Prostate gland (tissue), 2 donors: ENCODE measurements at regions not wholly inside any gene's neighbourhood (a gene's known extent, or its start where the extent isn't known, plus 50 kb on each side); places are given as distances from the start of the nearest gene placed in this dataset.

Experiments
- CTCF ChIP-seq, 4 experiments: fragments of 200-600 bp in 2 of 4; fragments of 450-650 bp in 2 of 4; sonication (generic) in 2 of 4; IDR thresholded peaks; 1 replicate in 3 of 4; 2 replicates in 1 of 4; pipeline ENCODE4 v1.5.1; 2016 to 2019; ENCODE audit warnings: antibody characterized with exemption in 4 of 4, mild to moderate bottlenecking in 2 of 4, moderate library complexity in 2 of 4
- POLR2A ChIP-seq: fragments of 450-650 bp; IDR thresholded peaks from one replicate; pipeline ENCODE4 v1.6.1; 2016; ENCODE audit warnings: antibody characterized with exemption, mild to moderate bottlenecking

GRCh38 chr3:94299716-94300115 is 236.9 kb downstream of the NSUN3 start:
- TF ChIP-seq CTCF (IDR thresholded peaks at IDR 0.05) (no peak), POLR2A (no peak)
